Vagina (tissue), 2 donors: ENCODE measurements at regions not wholly inside any gene's neighbourhood (a gene's known extent, or its start where the extent isn't known, plus 50 kb on each side); places are given as distances from the start of the nearest gene placed in this dataset.

ENCODE experiments used
- POLR2A ChIP-seq, 2 donors: fragments of 450-650 bp; IDR thresholded peaks; one replicate each; pipeline ENCODE4 v1.6.1; 2017; ENCODE audit warnings: antibody characterized with exemption in 2 of 2, mild to moderate bottlenecking in 2 of 2, moderate library complexity in 2 of 2
- TF ChIP-seq, protein P1 (sequence below), 3 experiments: fragments of 450-650 bp in 2 of 3; fragments of 200-600 bp in 1 of 3; sonication (generic) in 1 of 3; IDR thresholded peaks; one replicate each; pipeline ENCODE4 v1.5.1; 2017 to 2019; ENCODE audit warnings: antibody characterized with exemption in 3 of 3, mild to moderate bottlenecking in 2 of 3, moderate library complexity in 2 of 3

DNA sequence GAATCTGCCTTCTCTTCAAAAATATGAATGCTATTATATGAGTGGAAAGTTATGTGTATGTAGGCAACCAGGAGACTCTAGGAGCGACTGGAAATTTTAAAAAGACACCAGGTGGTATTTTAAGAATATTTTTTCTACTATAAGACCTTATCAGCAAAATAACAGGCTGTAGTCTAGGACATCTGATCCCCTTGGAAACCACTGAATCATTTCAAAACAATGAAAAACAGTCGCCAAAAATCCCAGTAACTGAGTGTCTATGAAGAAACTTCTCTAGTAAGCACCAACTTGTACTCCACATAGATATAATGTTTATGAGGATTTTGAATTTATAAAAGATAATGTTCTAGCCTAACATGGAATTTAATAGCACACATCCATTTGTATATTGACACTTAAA, 358.5 kb downstream of the GPATCH2 start:
- no peak for TF ChIP-seq POLR2A (IDR thresholded peaks at IDR 0.05)
- TF ChIP-seq, protein P1, sequence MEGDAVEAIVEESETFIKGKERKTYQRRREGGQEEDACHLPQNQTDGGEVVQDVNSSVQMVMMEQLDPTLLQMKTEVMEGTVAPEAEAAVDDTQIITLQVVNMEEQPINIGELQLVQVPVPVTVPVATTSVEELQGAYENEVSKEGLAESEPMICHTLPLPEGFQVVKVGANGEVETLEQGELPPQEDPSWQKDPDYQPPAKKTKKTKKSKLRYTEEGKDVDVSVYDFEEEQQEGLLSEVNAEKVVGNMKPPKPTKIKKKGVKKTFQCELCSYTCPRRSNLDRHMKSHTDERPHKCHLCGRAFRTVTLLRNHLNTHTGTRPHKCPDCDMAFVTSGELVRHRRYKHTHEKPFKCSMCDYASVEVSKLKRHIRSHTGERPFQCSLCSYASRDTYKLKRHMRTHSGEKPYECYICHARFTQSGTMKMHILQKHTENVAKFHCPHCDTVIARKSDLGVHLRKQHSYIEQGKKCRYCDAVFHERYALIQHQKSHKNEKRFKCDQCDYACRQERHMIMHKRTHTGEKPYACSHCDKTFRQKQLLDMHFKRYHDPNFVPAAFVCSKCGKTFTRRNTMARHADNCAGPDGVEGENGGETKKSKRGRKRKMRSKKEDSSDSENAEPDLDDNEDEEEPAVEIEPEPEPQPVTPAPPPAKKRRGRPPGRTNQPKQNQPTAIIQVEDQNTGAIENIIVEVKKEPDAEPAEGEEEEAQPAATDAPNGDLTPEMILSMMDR (IDR thresholded peaks at IDR 0.05), result no peak
